Peyer's patch (tissue), 4 donors: ENCODE measurements at regions not wholly inside any gene's neighbourhood (a gene's known extent, or its start where the extent isn't known, plus 50 kb on each side); places are given as distances from the start of the nearest gene placed in this dataset.

Experiments used
- POLR2A ChIP-seq, 2 donors: fragments of 450-650 bp; IDR thresholded peaks; one replicate each; pipeline ENCODE4 v1.5.1; 2017; ENCODE audit warnings: antibody characterized with exemption in 2 of 2, mild to moderate bottlenecking in 2 of 2, moderate library complexity in 2 of 2
- TF ChIP-seq, protein P1 (sequence below), 6 experiments: fragments of 450-650 bp in 4 of 6; fragments of 200-600 bp in 2 of 6; sonication (generic) in 1 of 6; IDR thresholded peaks; one replicate each; pipeline ENCODE4 v1.5.1; 2017 to 2019; ENCODE audit warnings: antibody characterized with exemption in 6 of 6, mild to moderate bottlenecking in 3 of 6, moderate library complexity in 1 of 6

DNA sequence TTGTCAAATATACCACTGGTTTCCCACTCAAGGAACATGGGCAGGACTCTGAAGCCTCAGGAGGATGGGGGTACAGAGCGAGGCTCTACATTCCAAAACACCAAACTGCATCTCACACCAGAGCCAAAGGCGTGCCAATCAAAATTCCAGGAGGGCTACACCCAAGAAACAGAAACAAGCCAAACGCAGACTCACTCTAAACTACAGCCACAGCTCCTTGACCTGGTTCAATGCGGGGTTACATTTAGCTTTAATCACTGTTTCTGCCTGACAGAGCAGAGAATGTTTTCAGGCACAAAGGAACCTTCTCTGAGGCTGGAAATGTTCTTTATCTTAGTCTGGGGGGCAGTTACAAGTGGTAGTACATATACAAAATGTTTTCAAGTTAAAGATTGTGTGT is 2121.5 kb upstream of the AGA start:
- TF ChIP-seq, protein P1, sequence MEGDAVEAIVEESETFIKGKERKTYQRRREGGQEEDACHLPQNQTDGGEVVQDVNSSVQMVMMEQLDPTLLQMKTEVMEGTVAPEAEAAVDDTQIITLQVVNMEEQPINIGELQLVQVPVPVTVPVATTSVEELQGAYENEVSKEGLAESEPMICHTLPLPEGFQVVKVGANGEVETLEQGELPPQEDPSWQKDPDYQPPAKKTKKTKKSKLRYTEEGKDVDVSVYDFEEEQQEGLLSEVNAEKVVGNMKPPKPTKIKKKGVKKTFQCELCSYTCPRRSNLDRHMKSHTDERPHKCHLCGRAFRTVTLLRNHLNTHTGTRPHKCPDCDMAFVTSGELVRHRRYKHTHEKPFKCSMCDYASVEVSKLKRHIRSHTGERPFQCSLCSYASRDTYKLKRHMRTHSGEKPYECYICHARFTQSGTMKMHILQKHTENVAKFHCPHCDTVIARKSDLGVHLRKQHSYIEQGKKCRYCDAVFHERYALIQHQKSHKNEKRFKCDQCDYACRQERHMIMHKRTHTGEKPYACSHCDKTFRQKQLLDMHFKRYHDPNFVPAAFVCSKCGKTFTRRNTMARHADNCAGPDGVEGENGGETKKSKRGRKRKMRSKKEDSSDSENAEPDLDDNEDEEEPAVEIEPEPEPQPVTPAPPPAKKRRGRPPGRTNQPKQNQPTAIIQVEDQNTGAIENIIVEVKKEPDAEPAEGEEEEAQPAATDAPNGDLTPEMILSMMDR (IDR thresholded peaks at IDR 0.05) = no peak
- TF ChIP-seq POLR2A (IDR thresholded peaks at IDR 0.05) = no peak
